Heart left ventricle (tissue), 13 donors: ENCODE measurements at regions not wholly inside any gene's neighbourhood (a gene's known extent, or its start where the extent isn't known, plus 50 kb on each side); places are given as distances from the start of the nearest gene placed in this dataset.

Experiments
- POLR2A ChIP-seq, 2 donors: fragments of 450-650 bp; IDR thresholded peaks; one replicate each; pipeline ENCODE4 v1.6.1; 2017; ENCODE audit warnings: antibody characterized with exemption in 2 of 2, mild to moderate bottlenecking in 2 of 2, moderate library complexity in 2 of 2
- TF ChIP-seq, protein P1 (sequence below), 12 donors: fragments of 200-600 bp; sonication (generic) in 4 of 12; IDR thresholded peaks; one replicate each; pipeline versions ENCODE4 v1.5.0 to v1.8.0; 2018 to 2022; ENCODE audit warnings: antibody characterized with exemption in 12 of 12, mild to moderate bottlenecking in 5 of 12
- donor health status: ischemic (EF 13 %, LVEDD 7.1; RV severe dilation, severe dysfunction).
- donor health status: DM: no; HTN: yes; CAD: no.
- donor health status: DM: no; HTN: no; CAD: no.
- donor health status: ischemic (EF 25% LVEDD 6.9; RV normal size, moderate dysfunction).
- donor health status: ischemic (EF 25% LVEDD 5.7; RV mildly dilated, moderate dysfunction).
- donor health status: ischemic (EF 35%, LVEDD 5.7; RV mildly dilated, moderate dysfunction).
- donor health status: nonischemic (EF 11% LVEDD 7.7; RV severe dilation, severe dysfunction).
- donor health status: DM: yes; HTN: yes; CAD: no.
- donor health status: PGD.
- donor health status: ischemic (EF 29% LVEDD 5.4; RV normal size, mild dysfunction).
- donor health status: nonischemic (EF 23%, LVEDD 6.1; RV moderate dilation, normal function).

DNA sequence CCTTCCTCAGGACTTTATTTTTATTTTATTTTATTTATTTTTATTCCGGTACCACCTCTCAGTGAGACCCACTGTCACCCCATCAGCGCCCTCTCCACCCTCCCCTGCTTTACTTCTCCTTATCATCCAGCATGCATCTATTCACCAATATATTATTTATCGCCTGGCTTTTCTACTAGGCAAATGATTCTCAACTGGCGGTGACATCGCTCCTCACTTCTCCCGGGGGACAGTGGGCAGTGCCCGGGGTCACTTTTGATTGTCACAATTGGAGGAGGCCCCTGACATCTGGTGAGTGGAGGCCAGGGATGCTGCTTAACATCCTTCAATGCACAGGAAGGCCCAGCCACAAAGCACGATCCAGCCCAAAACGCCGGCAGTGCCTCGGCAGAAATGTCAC, 138.7 kb downstream of the ETS2 start:
- TF ChIP-seq, protein P1, sequence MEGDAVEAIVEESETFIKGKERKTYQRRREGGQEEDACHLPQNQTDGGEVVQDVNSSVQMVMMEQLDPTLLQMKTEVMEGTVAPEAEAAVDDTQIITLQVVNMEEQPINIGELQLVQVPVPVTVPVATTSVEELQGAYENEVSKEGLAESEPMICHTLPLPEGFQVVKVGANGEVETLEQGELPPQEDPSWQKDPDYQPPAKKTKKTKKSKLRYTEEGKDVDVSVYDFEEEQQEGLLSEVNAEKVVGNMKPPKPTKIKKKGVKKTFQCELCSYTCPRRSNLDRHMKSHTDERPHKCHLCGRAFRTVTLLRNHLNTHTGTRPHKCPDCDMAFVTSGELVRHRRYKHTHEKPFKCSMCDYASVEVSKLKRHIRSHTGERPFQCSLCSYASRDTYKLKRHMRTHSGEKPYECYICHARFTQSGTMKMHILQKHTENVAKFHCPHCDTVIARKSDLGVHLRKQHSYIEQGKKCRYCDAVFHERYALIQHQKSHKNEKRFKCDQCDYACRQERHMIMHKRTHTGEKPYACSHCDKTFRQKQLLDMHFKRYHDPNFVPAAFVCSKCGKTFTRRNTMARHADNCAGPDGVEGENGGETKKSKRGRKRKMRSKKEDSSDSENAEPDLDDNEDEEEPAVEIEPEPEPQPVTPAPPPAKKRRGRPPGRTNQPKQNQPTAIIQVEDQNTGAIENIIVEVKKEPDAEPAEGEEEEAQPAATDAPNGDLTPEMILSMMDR (IDR thresholded peaks at IDR 0.05) = no peak
- no peak for TF ChIP-seq POLR2A (IDR thresholded peaks at IDR 0.05)
